CD4-positive, alpha-beta T cell treated with Interleukin-10 for 1 hour (primary cell): ENCODE measurements at regions not wholly inside any gene's neighbourhood (a gene's known extent, or its start where the extent isn't known, plus 50 kb on each side); places are given as distances from the start of the nearest gene placed in this dataset.
"Not testable (repeated sequence)": the region's sequence is repeated elsewhere in the genome, so short reads cannot be mapped to it uniquely, and the experiment has no call there.

ENCODE experiments used
- DNase-seq: peaks from one replicate; pipeline ENCODE4 v3.0.0-alpha.2; 2020

DNA sequence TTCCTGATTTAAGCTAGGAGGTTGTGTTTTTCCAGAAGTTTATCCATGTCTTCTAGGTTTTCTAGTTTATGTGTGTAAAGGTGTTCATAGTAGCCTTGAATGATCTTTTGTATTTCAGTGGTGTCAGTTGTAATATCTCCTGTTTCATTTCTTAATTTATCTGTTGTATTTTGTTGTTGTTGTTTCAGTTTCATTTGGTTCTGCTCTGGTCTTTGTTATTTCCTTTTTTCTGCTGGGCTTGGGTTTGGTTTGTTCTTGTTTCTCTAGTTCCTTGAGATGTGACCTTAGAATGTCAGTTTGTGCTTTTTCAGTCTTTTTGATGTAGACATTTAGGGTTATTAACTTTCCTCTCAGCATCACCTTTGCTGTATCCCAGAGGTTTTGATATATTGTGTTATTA is 62.8 kb downstream of the SCP2D1 start:
- not testable (repeated sequence) for DNase-seq

DNA sequence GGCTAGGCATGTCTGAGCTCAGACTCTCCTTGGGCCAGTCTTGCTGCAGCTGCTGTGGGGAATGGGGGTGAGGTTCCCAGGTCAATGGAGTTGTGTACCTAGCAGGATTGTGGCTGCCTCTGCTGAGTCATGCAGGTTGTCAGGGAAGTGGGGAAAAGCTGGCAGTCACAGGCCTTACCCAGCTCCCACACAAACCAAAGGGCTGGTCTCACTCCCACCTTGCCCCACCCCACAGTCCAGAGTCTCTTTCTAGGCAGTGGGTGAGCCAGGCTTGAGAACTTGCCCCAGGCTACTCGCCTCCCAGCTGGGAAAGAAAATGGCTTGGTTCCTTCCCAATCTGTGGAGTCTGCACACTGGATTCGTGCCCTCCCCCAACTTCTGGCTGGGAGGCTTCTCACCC is 65.7 kb downstream of the SCP2D1 start:
- no peak for DNase-seq

DNA sequence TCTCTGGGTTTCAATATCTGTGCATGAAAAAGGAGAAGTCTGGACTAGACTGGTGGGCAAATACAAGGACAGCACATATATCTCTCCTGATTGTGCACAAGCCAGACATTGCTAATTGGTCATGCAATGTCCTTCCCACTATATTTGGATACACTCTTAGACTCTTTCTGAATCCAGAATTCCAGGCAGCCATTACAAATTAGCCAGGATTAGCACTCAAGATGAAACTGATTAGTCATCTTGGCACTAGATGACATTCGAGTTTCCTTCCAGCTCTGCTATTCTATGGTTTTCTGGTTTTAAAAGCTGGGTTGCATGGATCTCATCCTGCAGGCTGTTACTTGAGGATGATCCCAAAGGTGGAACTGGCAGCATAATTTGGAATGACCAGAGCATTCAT is 73.2 kb downstream of the SCP2D1 start:
- no peak for DNase-seq

DNA sequence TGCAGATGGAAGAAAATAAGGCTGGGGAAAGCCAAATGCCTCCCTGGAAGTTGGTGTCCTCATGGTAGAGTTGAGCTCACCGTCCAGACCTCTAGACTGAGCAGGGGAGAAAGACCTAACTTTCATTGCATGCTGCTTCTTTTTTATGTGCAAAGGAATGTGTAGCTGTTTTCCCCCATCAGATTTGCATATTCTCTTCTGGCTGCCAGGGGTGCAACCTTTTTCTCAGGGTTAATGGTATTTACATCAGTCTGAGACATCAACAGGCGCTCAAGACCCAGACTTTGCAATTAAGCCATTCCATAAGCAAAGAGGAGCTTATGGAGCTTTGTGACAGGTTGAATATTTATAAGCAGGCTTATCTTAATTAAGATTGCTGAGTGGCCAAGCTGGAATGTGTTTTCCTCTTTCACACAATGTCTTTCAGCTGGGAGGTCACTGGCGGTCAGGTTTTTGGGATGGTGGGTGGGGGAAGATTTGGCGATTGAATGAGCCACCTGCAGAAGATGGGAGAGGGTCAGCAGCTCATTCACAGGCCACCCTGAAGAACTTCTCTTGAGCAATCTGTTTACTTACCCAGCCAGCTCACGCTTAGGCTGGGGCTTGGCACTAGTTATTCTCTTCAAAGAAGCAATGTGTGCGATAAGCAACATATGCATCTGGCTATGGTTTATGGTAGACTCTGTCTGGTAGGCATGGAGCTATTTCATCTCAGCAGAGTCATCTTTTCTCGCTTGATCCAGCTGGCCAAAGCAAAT is 88.6 kb downstream of the SCP2D1 start:
- DNase-seq, result no peak

DNA sequence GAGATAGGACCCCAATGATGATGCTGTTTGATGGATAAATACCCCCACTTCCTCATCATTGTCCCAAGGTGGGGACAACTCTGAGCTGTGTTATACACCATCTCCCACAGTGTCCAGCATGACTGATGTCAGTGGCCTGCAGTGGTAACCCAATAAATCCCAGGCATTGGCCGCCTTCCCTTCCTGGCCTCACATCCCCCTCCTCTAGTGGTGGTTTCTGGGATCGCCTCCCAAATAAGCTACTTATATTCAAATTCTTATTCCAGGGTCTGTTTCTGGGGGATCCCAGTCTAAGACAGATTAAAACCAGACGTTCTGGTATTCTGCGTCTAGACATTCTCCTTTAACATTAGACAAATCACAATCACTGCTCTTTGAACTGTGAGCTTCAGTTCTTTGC is 90.6 kb downstream of the SCP2D1 start:
- DNase-seq, result no peak

DNA sequence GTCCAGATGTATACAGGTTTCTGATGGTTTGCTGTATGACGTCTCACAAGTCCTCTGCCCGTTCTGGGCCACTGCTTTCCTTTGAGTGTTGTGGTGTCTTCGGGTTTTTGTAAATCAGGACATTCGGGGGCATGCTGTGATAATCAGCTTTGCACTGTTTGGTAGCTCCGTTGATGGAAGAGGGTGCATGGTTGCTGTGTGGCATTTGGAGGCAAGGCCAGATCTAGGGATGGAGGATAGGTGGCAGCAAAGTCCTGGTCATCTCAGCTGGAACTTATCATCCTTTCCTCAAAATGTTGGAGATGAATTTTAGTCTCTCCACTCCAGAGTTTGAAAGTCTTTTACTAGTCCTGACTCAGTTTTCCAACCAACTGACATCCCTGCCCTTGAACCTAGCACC is 91.0 kb downstream of the SCP2D1 start:
- no peak for DNase-seq

DNA sequence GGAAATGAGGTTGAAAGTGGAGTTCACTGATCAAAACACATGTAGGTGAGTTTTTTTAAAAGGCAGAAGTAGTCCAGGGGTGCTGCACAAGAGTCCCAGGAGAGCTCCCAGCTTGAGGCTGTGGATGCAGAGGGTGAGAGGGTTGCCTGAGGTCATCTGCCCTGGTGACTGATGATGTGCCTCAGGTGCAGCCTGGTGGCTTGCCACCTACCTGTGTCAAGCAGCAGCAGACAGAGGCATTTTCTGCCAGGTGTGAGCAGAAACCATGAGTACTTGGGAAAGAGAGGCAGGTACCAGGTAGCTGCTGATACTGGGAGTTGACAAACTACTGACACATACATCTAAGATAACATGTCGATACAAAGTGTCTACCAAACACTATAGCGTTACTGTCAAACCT is 92.5 kb downstream of the SCP2D1 start:
- no peak for DNase-seq

DNA sequence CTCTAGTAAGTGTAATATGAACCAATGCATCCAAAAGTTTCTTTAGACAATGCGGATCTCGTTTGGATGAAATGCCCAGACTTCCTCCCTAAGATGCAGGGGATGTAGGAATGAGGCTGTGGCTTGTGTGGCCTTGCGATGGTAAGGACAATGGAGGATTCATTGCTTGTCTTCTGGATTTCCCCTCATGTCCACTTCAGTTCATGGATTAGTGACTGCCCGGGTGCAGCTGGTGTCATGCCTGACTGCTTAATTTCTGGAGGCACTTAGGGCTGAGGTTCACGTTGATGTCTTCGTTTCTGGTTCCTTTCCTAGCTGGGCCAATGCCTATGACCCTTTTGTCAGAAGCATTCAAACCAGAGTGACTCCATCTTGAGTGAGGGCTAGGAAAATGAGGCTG is 93.8 kb downstream of the SCP2D1 start:
- DNase-seq, result no peak

DNA sequence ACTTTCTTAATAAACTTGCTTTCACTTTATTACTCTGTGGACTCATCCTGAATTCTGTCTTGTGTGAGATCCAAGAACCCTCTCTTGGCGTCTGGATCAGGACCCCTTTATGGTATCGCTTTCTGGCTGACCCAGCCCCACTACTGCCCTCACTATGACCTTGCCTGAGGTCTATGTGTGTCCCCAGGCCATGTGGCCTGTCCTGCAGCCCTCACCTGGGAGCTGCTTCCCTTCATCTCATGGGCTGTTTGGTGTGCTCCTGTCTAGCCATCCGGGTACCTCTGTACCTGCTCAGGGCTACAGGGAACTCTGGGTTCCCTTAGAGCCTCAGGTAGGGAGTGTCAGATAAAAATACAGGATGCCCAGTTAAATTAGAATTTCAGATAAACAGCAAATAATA is 94.5 kb downstream of the SCP2D1 start:
- no peak for DNase-seq

DNA sequence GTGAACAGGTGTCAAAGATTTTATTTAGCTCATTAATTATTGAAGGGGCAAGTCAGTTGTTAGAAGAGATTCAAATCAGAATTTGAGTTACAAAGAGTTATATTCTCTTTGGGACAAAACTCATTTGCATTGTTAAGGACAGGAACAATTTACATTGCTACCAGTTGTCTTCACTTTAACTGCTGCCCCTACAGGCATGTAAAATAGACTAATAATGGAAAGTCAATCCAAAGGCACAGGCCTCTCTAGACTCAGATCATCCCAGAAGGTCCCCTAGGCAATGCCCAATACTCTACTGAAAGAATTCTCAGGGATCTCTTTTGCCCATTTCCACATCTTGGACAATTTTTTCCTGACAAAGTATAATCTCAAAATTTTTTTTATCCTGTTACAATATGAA is 95.7 kb downstream of the SCP2D1 start:
- no peak for DNase-seq

DNA sequence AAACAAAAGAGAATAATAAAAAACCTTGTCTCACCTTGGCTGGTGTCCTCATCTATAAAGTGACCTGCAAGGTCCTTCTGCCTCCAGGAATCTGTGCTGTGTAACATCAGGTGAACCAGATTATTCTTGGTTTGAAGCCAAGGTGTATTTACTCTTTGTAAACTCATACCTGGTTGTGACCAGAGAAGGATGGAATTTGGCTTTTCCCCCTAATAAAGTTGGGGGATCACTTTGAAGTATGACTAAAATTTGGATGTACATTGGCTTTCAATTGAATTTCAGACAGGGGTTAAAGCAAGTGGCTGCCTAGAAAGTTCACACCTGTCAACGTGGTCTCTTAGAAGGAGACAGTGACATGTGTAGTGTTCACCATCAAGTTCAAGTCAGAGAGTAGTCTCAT is 100.1 kb downstream of the SCP2D1 start:
- no peak for DNase-seq

DNA sequence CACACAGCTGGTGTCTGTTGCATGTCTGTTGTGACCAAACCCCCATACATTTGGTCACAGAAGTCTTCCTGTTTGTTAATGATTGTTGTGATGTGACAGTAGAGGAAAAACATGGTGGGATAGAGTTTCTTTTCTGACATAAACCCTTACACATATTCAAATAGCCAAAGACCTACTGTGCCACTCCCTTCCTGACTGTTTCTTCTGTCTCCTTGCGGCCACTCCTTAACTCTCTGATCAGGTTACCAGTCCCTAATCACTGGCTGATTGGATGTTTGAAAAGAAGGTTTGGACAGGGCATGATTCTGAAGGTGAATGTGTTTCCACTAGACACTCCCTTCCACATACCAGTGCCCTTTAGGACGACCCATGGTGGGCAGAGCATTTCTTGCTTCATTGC is 101.2 kb downstream of the SCP2D1 start:
- DNase-seq, result no peak

DNA sequence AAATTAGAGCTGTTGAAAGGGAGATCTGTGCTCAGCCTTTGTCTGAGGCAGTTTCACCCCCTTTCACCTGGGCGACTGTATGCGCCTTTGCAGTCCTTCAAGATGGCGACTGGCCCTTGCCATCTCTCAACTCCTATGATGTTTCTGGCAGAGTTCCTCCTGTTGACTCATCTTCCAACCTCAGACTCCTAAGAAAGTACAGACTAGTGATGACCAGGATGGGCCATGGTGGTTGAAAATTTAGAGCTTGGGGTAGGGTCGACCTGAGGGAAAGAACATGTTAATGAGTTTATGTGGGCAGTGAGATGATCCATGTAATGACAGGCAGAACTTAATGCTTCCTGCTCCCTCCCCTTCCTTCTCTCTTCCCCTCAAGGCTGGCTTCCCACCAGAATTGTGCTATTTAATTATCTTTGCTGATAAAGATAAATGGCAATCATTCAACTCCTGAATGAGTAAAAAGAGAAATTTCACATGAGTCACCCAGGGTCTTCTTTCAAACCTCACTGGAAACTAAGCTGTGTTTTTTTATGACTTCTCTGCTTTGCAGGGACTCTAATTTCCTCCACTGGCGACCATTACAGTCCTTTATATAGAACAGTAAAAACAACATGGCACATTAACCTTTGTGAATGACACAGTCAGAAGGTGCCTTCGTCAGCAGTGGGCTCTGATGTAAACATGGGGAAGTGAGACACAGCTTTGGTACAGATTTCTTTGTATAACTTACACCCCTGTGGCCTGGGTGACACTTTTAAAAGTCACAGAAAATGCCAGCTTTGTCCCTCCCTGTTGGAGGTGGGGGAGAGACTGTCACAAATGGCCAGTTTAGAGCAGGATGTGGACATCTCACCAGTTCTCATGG is 103.5 kb downstream of the SCP2D1 start:
- DNase-seq, result no peak

DNA sequence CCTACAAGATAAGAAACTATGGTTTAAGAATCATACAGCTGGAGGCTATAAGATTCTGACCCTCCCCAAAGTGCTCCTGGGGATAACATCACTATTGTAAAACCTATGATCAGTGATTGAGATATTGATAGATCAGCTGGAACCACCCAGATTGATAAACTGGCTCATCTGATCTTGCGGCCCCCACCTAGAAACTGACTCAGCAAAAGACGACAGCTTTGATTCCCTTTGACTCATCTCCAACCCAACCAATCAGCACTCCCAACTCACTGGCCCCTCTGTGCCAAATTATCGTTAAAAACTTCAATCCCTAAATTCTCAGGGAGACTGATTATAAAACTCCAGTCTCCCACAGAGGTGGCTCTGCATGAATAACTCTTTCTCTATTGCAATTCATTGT is 106.4 kb downstream of the SCP2D1 start:
- no peak for DNase-seq

DNA sequence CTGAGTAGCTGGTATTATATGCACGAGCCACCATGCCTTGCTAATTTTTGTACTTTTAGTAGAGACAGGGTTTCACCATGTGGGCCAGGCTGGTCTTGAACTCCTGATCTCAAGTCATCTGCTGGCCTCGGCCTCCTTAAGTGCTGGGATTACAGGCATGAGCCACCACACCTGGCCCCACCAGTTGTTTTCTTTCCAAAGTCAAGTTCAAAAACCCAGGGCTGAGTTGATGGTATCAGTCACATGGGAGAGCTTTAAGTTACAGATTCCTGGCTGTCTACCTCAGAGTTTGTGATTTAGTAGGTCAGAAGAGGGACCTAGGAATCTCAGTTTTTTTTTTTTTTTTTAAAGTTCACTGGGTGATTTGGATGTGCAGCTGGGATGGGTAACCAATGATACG is 107.7 kb downstream of the SCP2D1 start:
- DNase-seq, result no peak

DNA sequence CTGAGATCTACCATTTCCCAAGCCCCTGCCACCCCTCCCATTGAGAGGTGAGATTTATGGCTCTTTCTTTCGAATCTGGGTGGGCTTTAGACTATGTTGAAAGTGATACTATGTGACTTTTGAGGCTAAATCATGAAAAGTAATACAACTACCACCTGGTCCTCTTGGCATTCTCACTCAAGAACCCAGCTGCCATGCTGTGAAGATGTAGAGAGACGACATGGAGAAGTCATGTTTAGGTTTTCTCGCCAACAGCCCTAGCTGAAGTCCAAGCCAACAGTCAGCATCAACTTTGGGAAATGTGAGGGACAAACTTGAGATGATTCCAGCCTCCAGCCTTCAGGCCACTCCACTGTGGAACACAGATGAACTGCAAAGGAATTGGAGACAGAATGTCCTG is 108.7 kb downstream of the SCP2D1 start:
- no peak for DNase-seq

DNA sequence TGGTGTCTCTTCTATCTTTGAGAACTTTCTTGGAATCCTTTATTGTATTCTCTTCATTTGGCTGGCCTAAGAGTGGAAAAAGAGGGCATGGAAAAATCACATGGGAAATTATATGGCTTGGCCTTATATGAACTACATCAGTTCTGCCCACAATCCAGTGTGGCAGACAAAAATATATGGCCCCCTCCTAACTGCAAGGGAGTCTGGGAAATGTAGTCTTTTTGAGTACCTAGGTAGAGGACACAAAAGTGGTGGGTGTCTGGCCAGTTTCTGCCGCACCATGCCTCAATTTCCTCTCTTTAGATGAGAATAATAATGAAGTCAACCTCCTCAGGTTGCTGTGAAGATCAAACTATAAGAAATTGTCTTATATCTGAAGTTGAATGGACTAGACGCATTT is 109.3 kb downstream of the SCP2D1 start:
- no peak for DNase-seq

DNA sequence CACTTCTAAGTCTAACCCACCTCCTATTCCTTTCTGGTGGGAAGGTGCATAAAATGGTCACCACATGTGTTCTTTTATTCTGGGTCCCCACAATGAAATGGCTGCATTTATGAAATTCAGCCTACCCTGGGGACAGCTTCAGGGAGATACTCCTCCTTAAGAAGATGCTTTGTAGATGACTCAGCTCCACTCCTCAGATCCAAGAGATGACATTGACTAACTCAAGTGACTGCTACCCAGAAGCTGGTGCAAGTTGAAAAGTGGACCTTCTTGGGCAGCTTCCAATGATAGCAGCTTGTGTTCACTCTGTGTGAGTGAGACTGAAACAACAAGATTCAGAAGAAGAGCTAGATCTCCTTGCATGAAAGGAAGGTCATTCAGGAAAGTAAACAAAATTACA is 113.4 kb downstream of the SCP2D1 start:
- DNase-seq, result no peak

DNA sequence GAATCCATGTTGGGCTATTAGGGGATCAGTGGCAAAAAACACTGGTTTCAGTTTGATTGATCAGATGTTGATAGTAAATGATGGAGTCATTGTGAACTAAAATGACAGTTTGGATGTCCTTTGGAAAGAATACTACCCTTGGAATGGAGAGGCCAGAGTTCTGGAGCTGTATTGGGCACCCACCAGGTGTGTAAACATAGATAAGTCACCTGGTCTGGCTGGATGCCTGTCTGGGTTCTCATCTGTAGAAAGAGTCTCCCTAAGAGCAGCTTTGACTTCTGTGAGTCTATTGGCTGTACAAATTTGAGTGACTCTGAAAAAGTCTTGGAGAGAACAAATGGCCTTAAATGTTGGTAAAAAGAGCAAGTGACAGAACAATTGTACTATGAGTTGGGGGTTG is 115.0 kb downstream of the SCP2D1 start:
- no peak for DNase-seq

DNA sequence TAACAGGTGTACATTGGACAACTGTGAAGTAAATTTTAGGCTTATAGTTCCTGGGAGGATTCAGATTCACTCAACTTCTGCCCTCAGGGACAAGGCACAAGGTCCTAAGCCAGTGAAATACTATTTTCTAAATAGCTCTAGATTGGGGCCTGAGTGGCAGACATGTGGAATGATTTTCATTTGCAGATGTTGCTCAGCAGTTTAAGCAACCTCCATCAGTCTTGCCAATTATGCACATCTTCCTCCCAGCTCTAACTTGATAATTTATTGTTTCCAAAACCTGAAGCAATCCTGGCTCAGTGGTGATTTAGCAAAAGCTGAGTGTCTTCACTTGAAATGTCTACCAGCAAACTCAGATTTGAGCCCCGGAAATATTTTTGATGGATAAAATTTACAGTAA is 116.2 kb downstream of the SCP2D1 start:
- DNase-seq, result no peak

DNA sequence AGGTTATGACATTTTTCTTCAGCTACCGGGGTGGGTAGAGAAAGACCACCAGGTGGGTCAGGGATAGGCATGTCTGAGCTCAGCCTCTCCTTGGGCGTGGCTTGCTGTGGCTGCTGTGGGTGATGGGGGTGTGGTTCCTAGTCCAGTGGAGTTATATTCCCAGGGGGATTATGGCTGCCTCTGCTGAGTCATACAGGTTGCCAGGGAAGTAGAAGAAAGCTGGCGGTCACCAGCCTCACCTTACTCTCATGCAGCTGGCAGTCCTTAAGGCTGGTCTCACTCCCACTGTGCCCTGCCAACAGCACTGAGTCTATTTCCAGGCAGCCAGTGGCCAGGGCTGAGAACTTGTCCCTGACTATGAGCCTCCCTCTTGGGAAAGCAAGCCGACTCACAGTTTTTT is 130.0 kb downstream of the SCP2D1 start:
- DNase-seq, result no peak

DNA sequence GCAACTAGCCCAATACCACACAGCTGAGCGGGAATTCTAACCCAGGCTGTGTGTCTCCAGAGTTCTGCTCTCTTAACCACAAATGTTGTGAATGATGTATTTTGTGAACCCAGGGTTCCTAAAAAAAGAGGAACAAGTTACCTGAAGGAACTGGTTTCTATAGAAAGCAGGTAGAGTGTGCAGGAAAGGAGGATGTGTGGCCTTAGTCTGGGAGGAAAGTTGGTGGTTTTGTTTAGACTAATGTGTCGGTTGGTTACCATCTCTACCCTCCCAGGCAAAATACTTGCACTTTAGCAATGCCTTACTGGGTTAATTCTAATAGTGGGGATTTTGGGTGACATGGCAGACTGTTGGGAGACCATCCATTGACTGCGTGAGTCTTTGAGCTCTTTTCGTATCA is 143.3 kb downstream of the SCP2D1 start:
- no peak for DNase-seq

DNA sequence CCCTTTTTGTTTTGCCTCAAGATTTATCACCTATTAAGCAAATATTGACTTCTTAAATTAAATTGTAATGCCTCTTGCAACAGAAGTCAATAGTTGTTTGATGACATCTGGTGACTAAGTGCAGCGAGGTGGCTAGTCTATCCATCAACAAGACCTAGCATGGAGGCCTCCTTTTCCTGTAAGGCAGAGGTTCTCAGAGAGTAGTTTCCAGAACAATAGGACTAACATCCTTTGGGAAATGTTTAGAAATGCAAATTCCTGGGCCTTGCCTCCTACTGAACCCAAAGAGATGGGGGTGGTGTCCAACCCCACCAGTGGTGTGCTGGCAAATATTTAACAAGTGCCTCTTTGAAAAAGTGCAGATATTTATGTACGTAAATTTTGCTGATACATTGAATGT is 143.7 kb downstream of the SCP2D1 start:
- DNase-seq, result no peak

DNA sequence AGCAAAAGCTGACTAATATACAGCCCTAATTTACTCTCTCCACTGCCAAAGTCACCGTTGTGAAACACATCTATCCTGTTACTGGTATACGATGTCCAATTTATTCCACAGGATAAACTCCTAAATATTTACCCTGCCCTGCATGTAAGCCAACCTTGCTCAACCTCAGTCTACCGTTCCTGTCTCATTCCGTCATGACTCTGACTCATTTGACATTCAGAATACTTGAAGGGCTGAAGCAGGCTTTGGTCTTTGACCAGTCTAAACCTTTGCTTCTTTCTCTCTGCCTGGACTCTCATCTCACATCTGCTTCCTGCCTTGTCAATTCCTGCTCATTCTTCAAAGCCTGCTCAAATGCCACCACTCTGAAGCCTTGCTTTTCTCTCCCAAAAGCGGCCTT is 157.5 kb downstream of the SCP2D1 start:
- DNase-seq, result no peak

DNA sequence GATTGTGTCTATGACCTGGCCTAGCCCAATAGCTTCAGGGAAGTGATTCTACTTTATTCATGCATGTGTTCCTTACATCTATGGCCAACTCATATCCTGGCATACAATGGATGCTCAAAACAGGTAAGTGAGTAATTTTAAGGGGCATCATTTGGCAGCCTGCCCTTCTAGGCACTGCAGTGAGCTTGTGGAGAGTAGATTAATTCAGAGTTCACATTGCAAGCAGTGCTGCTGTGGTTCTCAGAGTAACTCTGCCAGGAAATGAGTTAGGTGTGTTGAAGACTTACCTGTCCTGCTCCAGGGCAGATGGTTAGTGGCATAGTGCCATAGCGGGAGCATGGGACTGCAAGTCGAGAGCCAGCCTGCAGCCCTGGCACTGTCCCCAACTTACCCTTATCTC is 158.0 kb downstream of the SCP2D1 start:
- DNase-seq, result no peak
